RWPE2 (cell line): ENCODE measurements at regions not wholly inside any gene's neighbourhood (a gene's known extent, or its start where the extent isn't known, plus 50 kb on each side); places are given as distances from the start of the nearest gene placed in this dataset.

Experiments
- ATAC-seq: fragments of 200-7000 bp; cut with Tn5 transposase; 3 replicates; pipeline ENCODE4 v1.9.1; 2021; ENCODE audit warnings: low read depth
- DNase-seq: peaks from one replicate; pipeline ENCODE4 v3.0.0-alpha.2; 2020; ENCODE audit warnings: low spot score
- H3K27ac ChIP-seq: fragments of 450-650 bp; 2 replicates; pipeline ENCODE4 v1.5.1; 2017; ENCODE audit warnings: mild to moderate bottlenecking; ENCODE audit not compliant: poor library complexity, severe bottlenecking
- H3K27me3 ChIP-seq: fragments of 250-450 bp; sonication (Bioruptor Pico); 2 replicates; pipeline ENCODE4 v1.5.1; 2021; ENCODE audit warnings: mild to moderate bottlenecking, moderate library complexity; ENCODE audit not compliant: insufficient read depth, poor library complexity, severe bottlenecking
- H3K36me3 ChIP-seq: fragments of 250-450 bp; sonication (Bioruptor Pico); 2 replicates; pipeline ENCODE4 v1.5.1; 2020; ENCODE audit warnings: low read depth, mild to moderate bottlenecking, moderate library complexity
- H3K4me1 ChIP-seq: fragments of 250-450 bp; sonication (Bioruptor Pico); 2 replicates; pipeline ENCODE4 v1.5.1; 2021; ENCODE audit warnings: mild to moderate bottlenecking, moderate library complexity; ENCODE audit not compliant: insufficient read depth, poor library complexity, severe bottlenecking
- H3K4me3 ChIP-seq: fragments of 250-450 bp; sonication (Bioruptor Pico); 2 replicates; pipeline ENCODE4 v1.5.1; 2021; ENCODE audit warnings: mild to moderate bottlenecking, moderate library complexity; ENCODE audit not compliant: severe bottlenecking
- H3K9me3 ChIP-seq: fragments of 250-450 bp; sonication (Bioruptor Pico); 2 replicates; pipeline ENCODE4 v1.5.1; 2021; ENCODE audit warnings: mild to moderate bottlenecking, moderate library complexity; ENCODE audit not compliant: severe bottlenecking
- TF ChIP-seq, protein P1 (sequence below): fragments of 450-650 bp; IDR thresholded peaks from one replicate; pipeline ENCODE4 v1.5.1; 2017; ENCODE audit warnings: mild to moderate bottlenecking, moderate library complexity; ENCODE audit not compliant: poor library complexity, severe bottlenecking

DNA sequence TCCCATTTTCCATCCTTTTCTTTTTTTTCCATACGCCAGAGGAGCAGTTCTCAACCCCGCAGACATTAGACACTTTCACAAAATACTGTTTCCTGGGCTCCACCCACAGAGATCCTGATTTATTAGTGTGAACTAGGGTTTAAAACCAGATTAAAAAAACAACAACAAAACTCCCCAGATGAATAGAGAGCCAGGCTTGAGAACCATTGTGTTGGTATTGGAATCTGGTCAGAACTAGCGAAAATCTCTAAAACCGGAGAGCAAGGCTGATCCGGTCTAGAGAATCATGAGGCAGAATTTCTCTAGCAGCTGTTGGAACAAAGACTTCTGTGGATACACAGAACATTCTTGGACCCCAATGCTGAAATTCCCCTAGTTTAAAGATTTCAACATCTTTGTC lies 173.0 kb downstream of the PCSK1 start:
- no peaks in the 10 kb centered on the region for H3K27me3 ChIP-seq
- H3K9me3 ChIP-seq: no peaks in the 10 kb centered on the region
- DNase-seq (no peak), ATAC-seq (no peak)
- H3K27ac ChIP-seq: peak overlapping the region; percentile 98
- H3K4me1 ChIP-seq: peaks cover 47% of the 10 kb centered on the region
- no peaks in the 10 kb centered on the region for H3K36me3 ChIP-seq
- TF ChIP-seq, protein P1, sequence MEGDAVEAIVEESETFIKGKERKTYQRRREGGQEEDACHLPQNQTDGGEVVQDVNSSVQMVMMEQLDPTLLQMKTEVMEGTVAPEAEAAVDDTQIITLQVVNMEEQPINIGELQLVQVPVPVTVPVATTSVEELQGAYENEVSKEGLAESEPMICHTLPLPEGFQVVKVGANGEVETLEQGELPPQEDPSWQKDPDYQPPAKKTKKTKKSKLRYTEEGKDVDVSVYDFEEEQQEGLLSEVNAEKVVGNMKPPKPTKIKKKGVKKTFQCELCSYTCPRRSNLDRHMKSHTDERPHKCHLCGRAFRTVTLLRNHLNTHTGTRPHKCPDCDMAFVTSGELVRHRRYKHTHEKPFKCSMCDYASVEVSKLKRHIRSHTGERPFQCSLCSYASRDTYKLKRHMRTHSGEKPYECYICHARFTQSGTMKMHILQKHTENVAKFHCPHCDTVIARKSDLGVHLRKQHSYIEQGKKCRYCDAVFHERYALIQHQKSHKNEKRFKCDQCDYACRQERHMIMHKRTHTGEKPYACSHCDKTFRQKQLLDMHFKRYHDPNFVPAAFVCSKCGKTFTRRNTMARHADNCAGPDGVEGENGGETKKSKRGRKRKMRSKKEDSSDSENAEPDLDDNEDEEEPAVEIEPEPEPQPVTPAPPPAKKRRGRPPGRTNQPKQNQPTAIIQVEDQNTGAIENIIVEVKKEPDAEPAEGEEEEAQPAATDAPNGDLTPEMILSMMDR: no peak
- no peak overlapping the region for H3K4me3 ChIP-seq

DNA sequence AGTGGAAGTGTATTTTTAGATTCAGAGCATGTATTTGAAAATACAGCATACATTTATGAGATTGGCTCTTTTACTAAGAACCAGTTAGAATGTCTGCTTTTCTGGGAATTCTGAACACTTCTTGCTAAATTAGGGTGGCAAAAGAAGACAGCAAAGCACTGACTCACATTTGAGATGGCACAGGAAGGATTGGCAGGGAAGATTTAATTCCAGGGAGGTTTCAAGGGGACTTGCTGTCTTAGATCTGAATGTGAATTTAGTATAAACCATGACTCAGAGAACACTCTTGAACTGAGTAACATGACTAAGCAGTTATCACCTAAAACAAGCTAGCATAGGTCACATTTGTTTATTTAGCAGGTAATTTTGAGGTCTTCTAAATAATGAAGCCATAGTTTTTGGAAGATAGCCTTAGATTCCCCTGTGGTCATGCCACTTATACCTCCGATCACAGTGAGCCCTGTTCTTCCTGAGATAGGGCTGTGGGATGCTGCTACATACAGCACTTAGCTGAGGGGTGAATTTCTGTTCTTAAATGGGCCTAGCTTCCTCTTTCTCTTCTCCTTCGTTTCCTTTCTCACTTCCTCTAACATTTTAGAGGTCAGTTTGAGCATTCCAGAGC lies 173.8 kb downstream of the PCSK1 start:
- H3K36me3 ChIP-seq: no peaks in the 10 kb centered on the region
- H3K27ac ChIP-seq: peak overlapping the region; percentile 98
- H3K4me1 ChIP-seq: peaks cover 54% of the 10 kb centered on the region
- TF ChIP-seq, protein P1: no peak
- no peaks in the 10 kb centered on the region for H3K27me3 ChIP-seq
- no peak overlapping the region for H3K4me3 ChIP-seq
- no peak for DNase-seq
- no peaks in the 10 kb centered on the region for H3K9me3 ChIP-seq
- peak; percentile 69 for ATAC-seq

DNA sequence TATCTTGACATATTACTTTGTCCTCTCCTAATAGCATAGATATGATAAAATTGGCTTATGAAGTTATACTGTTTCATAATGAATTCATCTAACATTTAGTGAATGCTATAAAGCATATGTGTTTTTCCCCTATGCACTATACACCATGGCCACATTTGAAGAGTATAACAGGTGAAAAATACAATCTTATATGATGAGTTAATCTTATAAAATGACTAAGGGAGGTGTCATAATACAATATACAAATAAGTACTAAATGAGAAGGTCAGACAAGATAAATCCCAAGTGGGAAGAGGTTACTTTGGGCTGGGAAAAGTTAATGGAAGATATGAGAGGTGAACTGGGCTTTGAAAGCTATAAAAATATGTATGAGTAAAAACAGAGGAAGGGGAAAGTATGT lies 174.4 kb downstream of the PCSK1 start:
- H3K27ac ChIP-seq: peak overlapping the region; percentile 98
- H3K9me3 ChIP-seq: no peaks in the 10 kb centered on the region
- H3K36me3 ChIP-seq: no peaks in the 10 kb centered on the region
- no peak for DNase-seq
- ATAC-seq: peak; percentile 33; the same call in 1 of the 3 replicates
- H3K27me3 ChIP-seq: no peaks in the 10 kb centered on the region
- TF ChIP-seq, protein P1: no peak
- H3K4me3 ChIP-seq: no peak overlapping the region
- peaks cover 60% of the 10 kb centered on the region for H3K4me1 ChIP-seq

DNA sequence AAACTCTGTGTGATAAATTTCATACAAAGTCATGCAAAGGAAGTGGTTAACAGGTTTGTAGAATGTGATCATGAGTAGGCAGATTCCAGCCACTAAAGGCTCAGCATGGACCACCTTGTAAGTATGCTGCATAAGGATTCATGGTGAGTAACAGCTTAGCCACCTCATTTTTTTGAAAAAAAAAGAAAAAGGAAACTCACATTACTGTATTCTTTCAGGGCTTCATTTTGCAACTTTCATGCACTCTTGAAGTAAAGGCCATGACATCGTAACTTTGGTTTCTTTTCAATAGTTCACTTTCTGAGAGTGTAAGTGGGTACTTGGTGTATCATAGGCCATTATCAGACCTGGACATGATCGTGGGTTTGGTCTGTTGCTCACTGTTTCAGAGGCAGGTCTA lies 175.1 kb downstream of the PCSK1 start:
- H3K4me1 ChIP-seq: peaks cover 68% of the 10 kb centered on the region
- H3K27ac ChIP-seq: peak overlapping the region; percentile 98
- peak; percentile 33; the same call in 1 of the 3 replicates for ATAC-seq
- no peaks in the 10 kb centered on the region for H3K27me3 ChIP-seq
- TF ChIP-seq, protein P1: no peak
- H3K36me3 ChIP-seq: no peaks in the 10 kb centered on the region
- no peak for DNase-seq
- H3K9me3 ChIP-seq: no peaks in the 10 kb centered on the region
- no peak overlapping the region for H3K4me3 ChIP-seq

DNA sequence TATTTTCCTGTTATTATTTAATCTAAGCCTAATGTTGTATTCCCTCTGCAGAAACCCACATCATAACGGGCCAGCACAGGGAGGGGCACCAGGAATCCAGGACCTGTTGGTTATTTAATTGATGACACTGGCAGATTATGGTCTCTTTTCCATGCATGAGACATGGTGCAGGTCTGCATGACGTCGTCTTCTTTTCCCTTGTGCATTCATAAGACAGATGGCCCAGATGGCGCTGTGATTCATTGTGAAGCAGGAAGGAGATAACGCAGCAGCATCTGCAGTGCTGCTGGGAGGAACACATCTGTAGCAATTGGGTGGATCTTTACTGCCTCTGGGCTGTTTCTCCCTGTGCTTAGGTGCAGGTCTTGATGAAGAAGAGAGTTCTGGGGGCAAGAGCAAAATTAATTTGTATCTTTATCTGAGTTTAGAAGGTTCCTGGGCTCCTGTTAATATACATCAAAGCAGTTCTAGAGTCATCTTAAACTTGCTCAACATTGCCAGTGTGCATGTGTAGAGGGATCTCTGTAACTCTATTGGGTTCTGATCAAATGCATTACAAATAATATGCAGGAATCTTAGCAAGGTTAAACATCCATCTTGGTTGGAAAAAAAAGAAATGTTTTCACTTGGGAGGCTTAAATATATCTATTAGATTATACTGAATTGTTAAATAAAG lies 176.1 kb downstream of the PCSK1 start:
- DNase-seq: no peak
- Histone ChIP-seq H3K27ac (peak overlapping the region; percentile 98), H3K27me3 (no peaks in the 10 kb centered on the region), H3K4me1 (peaks cover 73% of the 10 kb centered on the region), H3K4me3 (no peak overlapping the region), H3K9me3 (no peaks in the 10 kb centered on the region), H3K36me3 (no peaks in the 10 kb centered on the region)
- ATAC-seq: no peak
- TF ChIP-seq, protein P1: no peak
